GM12874 (cell line): ENCODE measurements at regions not wholly inside any gene's neighbourhood (a gene's known extent, or its start where the extent isn't known, plus 50 kb on each side); places are given as distances from the start of the nearest gene placed in this dataset.

ENCODE experiments used
- TF ChIP-seq, protein P1 (sequence below): IDR thresholded peaks from 2 replicates; pipeline ENCODE4 v1.5.1; 2011; ENCODE audit warnings: low read depth, mild to moderate bottlenecking, control low read depth, low read length, moderate library complexity; ENCODE audit not compliant: insufficient read depth

DNA sequence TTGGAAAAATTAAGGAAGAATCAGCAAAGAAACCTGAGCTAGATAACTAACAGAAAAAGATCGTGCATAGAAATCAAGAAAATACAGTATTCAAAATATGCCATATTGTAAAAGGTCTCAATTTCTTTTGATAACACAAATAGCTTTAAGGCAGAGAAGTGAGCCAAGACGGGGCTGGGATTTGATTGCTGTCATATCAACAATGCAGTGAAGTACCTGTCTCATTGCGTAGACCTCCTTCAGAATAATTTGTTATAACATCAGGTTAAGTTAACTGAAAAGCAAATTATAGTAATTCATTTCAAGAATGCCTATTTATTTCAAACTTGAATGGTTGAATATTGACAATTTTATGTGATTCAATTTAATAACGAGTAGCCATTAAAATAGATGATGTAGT, 453.8 kb upstream of the MAP2 start:
- TF ChIP-seq, protein P1, sequence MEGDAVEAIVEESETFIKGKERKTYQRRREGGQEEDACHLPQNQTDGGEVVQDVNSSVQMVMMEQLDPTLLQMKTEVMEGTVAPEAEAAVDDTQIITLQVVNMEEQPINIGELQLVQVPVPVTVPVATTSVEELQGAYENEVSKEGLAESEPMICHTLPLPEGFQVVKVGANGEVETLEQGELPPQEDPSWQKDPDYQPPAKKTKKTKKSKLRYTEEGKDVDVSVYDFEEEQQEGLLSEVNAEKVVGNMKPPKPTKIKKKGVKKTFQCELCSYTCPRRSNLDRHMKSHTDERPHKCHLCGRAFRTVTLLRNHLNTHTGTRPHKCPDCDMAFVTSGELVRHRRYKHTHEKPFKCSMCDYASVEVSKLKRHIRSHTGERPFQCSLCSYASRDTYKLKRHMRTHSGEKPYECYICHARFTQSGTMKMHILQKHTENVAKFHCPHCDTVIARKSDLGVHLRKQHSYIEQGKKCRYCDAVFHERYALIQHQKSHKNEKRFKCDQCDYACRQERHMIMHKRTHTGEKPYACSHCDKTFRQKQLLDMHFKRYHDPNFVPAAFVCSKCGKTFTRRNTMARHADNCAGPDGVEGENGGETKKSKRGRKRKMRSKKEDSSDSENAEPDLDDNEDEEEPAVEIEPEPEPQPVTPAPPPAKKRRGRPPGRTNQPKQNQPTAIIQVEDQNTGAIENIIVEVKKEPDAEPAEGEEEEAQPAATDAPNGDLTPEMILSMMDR = no peak

DNA sequence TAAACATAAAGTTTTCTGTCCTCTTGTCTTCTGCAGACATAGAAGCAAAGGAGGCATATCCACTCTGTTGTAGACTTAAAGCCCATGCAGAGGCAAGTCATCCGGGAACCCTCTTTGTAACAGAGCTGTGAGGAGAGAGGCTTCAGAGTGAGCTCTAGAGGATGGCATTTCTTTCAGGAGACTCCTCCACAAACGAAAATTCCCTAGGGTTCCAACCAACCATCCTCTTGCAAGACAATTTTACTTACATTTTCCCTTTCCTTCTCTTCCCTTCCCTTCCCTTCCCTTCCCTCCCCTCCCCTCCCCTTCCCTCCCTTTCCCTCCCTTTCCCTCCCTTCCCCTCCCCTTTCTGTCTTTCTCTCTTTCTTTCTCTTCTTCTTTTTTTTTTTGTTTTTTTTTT, 446.3 kb upstream of the MAP2 start:
- TF ChIP-seq, protein P1 = no peak

DNA sequence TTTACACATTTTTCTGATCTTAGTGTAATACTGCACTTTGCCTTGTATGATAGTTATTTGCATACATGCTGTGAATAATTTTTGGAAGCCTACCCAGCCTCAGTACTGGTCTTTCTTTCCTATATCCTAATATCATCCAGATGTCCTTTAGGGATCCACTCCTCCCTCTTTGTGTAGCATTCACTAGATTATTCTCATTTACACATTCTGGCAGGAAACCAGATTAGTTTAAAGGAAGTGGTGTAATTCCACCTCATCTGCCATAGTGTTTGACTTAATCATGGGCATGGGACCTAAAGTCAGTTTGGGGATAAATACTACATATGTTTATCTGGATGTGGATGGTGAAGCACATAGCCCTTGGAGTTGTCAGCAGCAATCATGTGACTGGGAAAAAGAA, 444.9 kb upstream of the MAP2 start:
- TF ChIP-seq, protein P1 = no peak

DNA sequence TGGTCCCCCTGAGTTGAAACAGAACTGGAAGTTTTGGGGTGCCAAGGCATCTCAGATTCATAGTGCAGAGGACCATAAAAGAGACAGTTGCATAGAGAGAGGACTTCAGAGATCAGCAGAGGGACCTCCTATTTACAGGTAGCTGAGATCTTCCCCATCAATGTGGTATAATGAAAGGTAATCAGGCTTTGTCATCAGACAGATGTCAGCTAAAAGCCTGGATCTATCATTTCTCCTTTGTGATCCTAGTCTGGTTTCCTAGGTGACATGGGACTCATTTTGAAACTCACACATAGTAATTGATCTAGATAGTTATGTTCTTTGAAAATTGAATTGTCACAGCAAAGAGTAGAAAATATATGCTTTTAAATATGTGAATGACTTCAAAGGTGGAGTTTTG, 443.5 kb upstream of the MAP2 start:
- TF ChIP-seq, protein P1 = no peak

DNA sequence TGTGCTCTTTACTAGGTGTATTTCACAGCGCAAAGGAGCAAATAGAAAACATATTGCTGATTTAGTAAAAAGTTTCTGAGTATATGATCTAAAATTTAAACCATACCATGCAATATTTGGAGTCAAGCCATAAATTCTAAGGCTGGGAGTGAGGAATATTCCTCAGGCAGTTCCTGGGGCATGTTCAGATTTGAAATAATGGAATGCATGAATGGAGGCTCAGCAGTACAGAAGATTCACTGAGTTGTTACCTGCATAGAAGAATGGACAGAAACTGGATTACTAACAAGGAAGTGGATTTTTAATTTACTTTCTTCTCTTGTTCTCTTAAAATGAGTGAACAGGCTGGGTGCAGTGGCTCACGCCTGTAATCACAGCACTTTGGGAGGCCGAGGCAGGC, 441.0 kb upstream of the MAP2 start:
- TF ChIP-seq, protein P1 = no peak

DNA sequence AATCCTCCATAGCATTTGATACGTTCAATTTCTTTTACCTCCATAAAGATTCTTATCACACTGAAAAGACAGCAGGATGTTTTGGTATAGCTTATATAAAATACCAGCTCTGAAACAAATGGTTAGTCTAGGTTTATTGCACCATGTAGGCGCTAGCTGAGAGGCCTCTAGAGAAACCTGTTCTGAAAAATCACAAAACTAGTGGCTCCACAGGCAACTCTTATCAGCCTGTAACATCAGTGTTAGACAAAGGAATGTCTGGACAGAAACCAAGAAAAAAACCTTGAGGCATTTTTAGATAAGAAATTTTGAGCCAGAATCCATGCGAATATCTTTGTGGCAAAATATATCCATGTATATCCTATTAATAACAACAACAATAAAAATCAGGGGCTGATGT, 440.4 kb upstream of the MAP2 start:
- TF ChIP-seq, protein P1 = no peak

DNA sequence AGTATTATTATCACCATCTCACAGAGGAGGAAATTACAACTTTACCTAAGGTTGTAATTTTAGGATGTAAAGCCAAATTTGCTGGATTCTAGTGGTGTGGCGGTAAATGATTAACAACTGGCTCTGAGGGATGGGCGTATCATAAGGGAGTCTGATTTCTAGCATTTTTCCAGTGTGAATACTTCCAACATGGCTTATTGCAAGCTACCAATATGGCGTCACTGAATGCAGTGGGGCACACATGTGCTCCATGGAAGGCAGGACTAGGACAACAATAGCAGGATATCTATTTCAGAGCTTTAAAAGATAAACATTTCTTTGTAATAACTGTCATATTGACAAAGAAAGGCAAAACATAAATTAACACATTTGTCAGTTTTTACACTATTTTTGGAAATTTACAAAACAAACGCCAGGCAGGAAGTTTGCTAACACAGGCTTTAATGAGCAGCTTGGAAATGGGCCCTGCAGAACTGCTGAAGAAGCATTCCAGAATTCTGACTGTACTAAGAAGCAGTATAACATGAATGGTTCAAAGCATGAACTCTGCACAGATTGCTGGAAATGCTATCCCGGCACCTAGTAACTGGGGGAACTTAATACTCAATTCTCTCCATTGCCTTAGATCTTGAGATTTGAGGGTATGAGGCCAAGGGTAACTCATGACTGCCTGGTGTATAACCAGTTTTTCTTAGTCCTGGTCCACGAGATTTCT, 439.3 kb upstream of the MAP2 start:
- TF ChIP-seq, protein P1 = no peak
